ENCODE measurements at regions not wholly inside any gene's neighbourhood (a gene's known extent, or its start where the extent isn't known, plus 50 kb on each side); places are given as distances from the start of the nearest gene placed in this dataset.

GRCh38 chrX:121558886-121559285, 511.5 kb downstream of the GLUD2 start:
- TF ChIP-seq RCOR1 (IDR thresholded peaks at IDR 0.05; ENCODE audit: borderline replicate concordance in 1 of 2, low read depth in 2 of 2, low read length in 2 of 2), result no peak
- TF ChIP-seq BRCA1 (IDR thresholded peaks at IDR 0.05), result no peak
- TF ChIP-seq BRCA1 (CRISPR knock-in tag; IDR thresholded peaks at IDR 0.05), result no peak
- TF ChIP-seq MAX (CRISPR knock-in tag; IDR thresholded peaks at IDR 0.05), result no peak
- no peak for TF ChIP-seq CTCF (IDR thresholded peaks at IDR 0.05 in 2 of 3, conservative IDR thresholded peaks at IDR 0.05 in 1 of 3; ENCODE audit: insufficient read depth in 2 of 3, low read depth in 1 of 3, low read length in 3 of 3)
- TF ChIP-seq POLR2A (conservative IDR thresholded peaks at IDR 0.05), result no peak
- no peak for TF ChIP-seq ZNF274 (IDR thresholded peaks at IDR 0.05; ENCODE audit: borderline replicate concordance, low read depth, low read length)
- TF ChIP-seq ERF (CRISPR knock-in tag; IDR thresholded peaks at IDR 0.05), result no peak
- TF ChIP-seq EP300 (IDR thresholded peaks at IDR 0.05; ENCODE audit: low read length), result no peak
- no peak for TF ChIP-seq SP2 (IDR thresholded peaks at IDR 0.05; ENCODE audit: extremely low read depth, low read depth, low read length, poor library complexity, severe bottlenecking)

Measured in K562 (cell line).